ENCODE measurements at regions not wholly inside any gene's neighbourhood (a gene's known extent, or its start where the extent isn't known, plus 50 kb on each side); places are given as distances from the start of the nearest gene placed in this dataset.

DNA sequence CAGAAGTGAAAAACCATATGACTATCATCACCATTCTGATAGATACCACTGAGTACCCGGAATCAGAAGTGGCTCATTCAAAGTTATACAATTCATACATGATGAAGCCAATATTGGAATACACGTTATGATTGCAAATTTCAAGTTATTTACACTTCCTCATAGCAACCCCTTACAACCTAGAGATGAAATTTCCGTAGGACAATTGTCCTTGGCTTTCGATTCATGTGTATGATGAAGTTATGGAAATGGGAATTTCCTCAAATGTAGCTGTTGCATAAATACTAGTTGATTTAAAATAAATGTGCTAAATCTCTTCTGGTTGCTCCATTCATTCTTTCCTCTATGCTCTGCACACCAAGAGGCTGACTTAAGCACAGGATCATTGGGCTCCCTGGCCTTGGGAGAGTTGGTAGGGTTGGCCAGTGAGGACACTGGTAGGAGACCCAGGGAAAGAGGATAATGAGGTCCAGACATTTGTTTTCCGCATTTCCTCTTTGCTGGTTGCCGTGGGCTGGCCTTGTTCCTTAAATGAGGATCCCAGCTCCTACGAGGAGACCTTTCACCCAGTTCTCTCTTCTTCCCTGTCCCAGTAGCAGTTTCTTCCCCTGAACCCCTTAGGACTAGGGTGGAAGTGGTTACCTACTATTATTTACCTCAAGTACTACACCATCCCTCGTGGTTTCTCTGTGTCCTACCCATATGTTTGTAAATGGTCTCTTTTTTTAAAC lies 90.3 kb downstream of the ZNF474 start:
- Histone ChIP-seq H3K36me3 (ENCODE audit: control insufficient read depth in 2 of 2, insufficient read depth in 1 of 2, low read length in 2 of 2) (no peaks in the 10 kb centered on the region), H3K9me3 (ENCODE audit: control insufficient read depth, insufficient read depth, low read depth, low read length) (no peaks in the 10 kb centered on the region), H3K4me3 (ENCODE audit: low read depth, low read length) (no peak overlapping the region), H3K4me1 (ENCODE audit: control insufficient read depth, insufficient read depth, low read length) (no peaks in the 10 kb centered on the region), H3K27ac (ENCODE audit: extremely low read depth, low read depth, low read length) (no peak overlapping the region)
- ChIA-PET POLR2A (no interaction called here), CTCF (no interaction called here)
- TF ChIP-seq ZNF555 (tag by site-specific recombination; conservative IDR thresholded peaks at IDR 0.05) (no peak), ZEB2 (tag by site-specific recombination; IDR thresholded peaks at IDR 0.05) (no peak), ZNF132 (tag by site-specific recombination; IDR thresholded peaks at IDR 0.05; ENCODE audit: borderline replicate concordance) (no peak), ZNF521 (tag by site-specific recombination; IDR thresholded peaks at IDR 0.05) (no peak), ZNF510 (tag by site-specific recombination; IDR thresholded peaks at IDR 0.05; ENCODE audit: insufficient replicate concordance) (no peak), ZNF202 (tag by site-specific recombination; IDR thresholded peaks at IDR 0.05; ENCODE audit: borderline replicate concordance) (no peak), ZNF214 (tag by site-specific recombination; IDR thresholded peaks at IDR 0.05; ENCODE audit: borderline replicate concordance) (no peak), ZNF146 (tag by site-specific recombination; IDR thresholded peaks at IDR 0.05) (no peak), ZSCAN23 (tag by site-specific recombination; IDR thresholded peaks at IDR 0.05) (no peak)
- TF ChIP-seq, protein P1, sequence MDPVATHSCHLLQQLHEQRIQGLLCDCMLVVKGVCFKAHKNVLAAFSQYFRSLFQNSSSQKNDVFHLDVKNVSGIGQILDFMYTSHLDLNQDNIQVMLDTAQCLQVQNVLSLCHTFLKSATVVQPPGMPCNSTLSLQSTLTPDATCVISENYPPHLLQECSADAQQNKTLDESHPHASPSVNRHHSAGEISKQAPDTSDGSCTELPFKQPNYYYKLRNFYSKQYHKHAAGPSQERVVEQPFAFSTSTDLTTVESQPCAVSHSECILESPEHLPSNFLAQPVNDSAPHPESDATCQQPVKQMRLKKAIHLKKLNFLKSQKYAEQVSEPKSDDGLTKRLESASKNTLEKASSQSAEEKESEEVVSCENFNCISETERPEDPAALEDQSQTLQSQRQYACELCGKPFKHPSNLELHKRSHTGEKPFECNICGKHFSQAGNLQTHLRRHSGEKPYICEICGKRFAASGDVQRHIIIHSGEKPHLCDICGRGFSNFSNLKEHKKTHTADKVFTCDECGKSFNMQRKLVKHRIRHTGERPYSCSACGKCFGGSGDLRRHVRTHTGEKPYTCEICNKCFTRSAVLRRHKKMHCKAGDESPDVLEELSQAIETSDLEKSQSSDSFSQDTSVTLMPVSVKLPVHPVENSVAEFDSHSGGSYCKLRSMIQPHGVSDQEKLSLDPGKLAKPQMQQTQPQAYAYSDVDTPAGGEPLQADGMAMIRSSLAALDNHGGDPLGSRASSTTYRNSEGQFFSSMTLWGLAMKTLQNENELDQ (tag by site-specific recombination; IDR thresholded peaks at IDR 0.05; ENCODE audit: low read depth) = no peak
- TF ChIP-seq, protein P2, sequence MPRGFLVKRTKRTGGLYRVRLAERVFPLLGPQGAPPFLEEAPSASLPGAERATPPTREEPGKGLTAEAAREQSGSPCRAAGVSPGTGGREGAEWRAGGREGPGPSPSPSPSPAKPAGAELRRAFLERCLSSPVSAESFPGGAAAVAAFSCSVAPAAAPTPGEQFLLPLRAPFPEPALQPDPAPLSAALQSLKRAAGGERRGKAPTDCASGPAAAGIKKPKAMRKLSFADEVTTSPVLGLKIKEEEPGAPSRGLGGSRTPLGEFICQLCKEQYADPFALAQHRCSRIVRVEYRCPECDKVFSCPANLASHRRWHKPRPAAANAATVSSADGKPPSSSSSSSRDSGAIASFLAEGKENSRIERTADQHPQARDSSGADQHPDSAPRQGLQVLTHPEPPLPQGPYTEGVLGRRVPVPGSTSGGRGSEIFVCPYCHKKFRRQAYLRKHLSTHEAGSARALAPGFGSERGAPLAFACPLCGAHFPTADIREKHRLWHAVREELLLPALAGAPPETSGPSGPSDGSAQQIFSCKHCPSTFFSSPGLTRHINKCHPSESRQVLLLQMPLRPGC (tag by site-specific recombination; IDR thresholded peaks at IDR 0.05) = no peak

GRCh38 chr5:122220511-122220910 lies 91.2 kb downstream of the ZNF474 start:
- H3K4me1 ChIP-seq (ENCODE audit: control insufficient read depth, insufficient read depth, low read length) = no peaks in the 10 kb centered on the region
- no peak overlapping the region for H3K4me3 ChIP-seq (ENCODE audit: low read depth, low read length)
- no peaks in the 10 kb centered on the region for H3K36me3 ChIP-seq (ENCODE audit: control insufficient read depth in 2 of 2, insufficient read depth in 1 of 2, low read length in 2 of 2)
- H3K9me3 ChIP-seq (ENCODE audit: control insufficient read depth, insufficient read depth, low read depth, low read length) = no peaks in the 10 kb centered on the region
- ChIA-PET POLR2A (no interaction called here), CTCF (interaction anchor here (1.1 kb wide), 1 partner anchor 25 kb away, joined by 3 read pairs; no protein-coding TSS in a partner anchor)
- TF ChIP-seq ZNF169 (tag by site-specific recombination; IDR thresholded peaks at IDR 0.05) = no peak
- no peak for TF ChIP-seq ZNF548 (tag by site-specific recombination; IDR thresholded peaks at IDR 0.05)
- no peak for TF ChIP-seq ZBTB11 (tag by site-specific recombination; conservative IDR thresholded peaks at IDR 0.05; ENCODE audit: low read depth)
- TF ChIP-seq ZNF248 (tag by site-specific recombination; IDR thresholded peaks at IDR 0.05) = no peak
- TF ChIP-seq, protein P3, sequence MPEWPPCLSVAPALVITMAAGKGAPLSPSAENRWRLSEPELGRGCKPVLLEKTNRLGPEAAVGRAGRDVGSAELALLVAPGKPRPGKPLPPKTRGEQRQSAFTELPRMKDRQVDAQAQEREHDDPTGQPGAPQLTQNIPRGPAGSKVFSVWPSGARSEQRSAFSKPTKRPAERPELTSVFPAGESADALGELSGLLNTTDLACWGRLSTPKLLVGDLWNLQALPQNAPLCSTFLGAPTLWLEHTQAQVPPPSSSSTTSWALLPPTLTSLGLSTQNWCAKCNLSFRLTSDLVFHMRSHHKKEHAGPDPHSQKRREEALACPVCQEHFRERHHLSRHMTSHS (tag by site-specific recombination; IDR thresholded peaks at IDR 0.05) = no peak
- TF ChIP-seq ZNF140 (tag by site-specific recombination; IDR thresholded peaks at IDR 0.05) = no peak
- TF ChIP-seq ZNF610 (tag by site-specific recombination; IDR thresholded peaks at IDR 0.05; ENCODE audit: borderline replicate concordance) = no peak
- TF ChIP-seq PRDM10 (tag by site-specific recombination; IDR thresholded peaks at IDR 0.05) = no peak
- TF ChIP-seq IKZF3 (tag by site-specific recombination; IDR thresholded peaks at IDR 0.05) = no peak
- no peak for TF ChIP-seq ZNF202 (tag by site-specific recombination; IDR thresholded peaks at IDR 0.05; ENCODE audit: borderline replicate concordance)
- TF ChIP-seq SALL2 (tag by site-specific recombination; IDR thresholded peaks at IDR 0.05; ENCODE audit: borderline replicate concordance) = no peak
- TF ChIP-seq ZNF121 (tag by site-specific recombination; IDR thresholded peaks at IDR 0.05) = no peak
- no peak overlapping the region for H3K27ac ChIP-seq (ENCODE audit: extremely low read depth, low read depth, low read length)
